Gastrocnemius medialis (tissue), 4 donors: ENCODE measurements at regions not wholly inside any gene's neighbourhood (a gene's known extent, or its start where the extent isn't known, plus 50 kb on each side); places are given as distances from the start of the nearest gene placed in this dataset.

Experiments
- ATAC-seq, 2 donors: fragments of 150-250 bp; one replicate each; pipeline ENCODE4 v1.9.1; 2016
- DNase-seq, 2 donors: peaks; one replicate each; pipeline ENCODE4 v3.0.0-alpha.2; 2019
- H3K27ac ChIP-seq, 4 donors: fragments of 200-600 bp; sonication (generic); 1 replicate in 1 of 4; 2 replicates in 3 of 4; pipeline ENCODE4 v1.5.1; 2016 to 2018; ENCODE audit warnings: mild to moderate bottlenecking in 2 of 4, moderate library complexity in 1 of 4
- H3K27me3 ChIP-seq, 3 donors: fragments of 200-600 bp; sonication (generic) in 2 of 3; 1 replicate in 1 of 3; 2 replicates in 2 of 3; pipeline versions ENCODE4 v1.5.1 to v1.6.0; 2016 to 2019; ENCODE audit warnings: mild to moderate bottlenecking in 1 of 3, moderate library complexity in 1 of 3
- H3K36me3 ChIP-seq, 2 donors: fragments of 200-600 bp; sonication (generic) in 1 of 2; one replicate each; pipeline ENCODE4 v1.5.1; 2017 to 2018
- H3K4me1 ChIP-seq, 2 donors: fragments of 200-600 bp; sonication (generic) in 1 of 2; one replicate each; pipeline ENCODE4 v1.5.1; 2016 to 2017; ENCODE audit warnings: mild to moderate bottlenecking in 2 of 2
- H3K4me3 ChIP-seq, 4 donors: fragments of 200-600 bp; sonication (generic) in 3 of 4; 1 replicate in 1 of 4; 2 replicates in 3 of 4; pipeline ENCODE4 v1.5.1; 2016 to 2019; ENCODE audit warnings: mild to moderate bottlenecking in 2 of 4
- H3K9me3 ChIP-seq, 3 donors: fragments of 200-600 bp; sonication (generic) in 2 of 3; 1 replicate in 1 of 3; 2 replicates in 2 of 3; pipeline ENCODE4 v1.5.1; 2016 to 2019
- CTCF ChIP-seq, 5 experiments: fragments of 450-650 bp in 3 of 5; fragments of 200-600 bp in 2 of 5; sonication (generic) in 2 of 5; IDR thresholded peaks in 4 of 5; conservative IDR thresholded peaks in 1 of 5; 1 replicate in 4 of 5; 2 replicates in 1 of 5; pipeline ENCODE4 v1.5.1; 2016 to 2019; ENCODE audit warnings: antibody characterized with exemption in 5 of 5, mild to moderate bottlenecking in 3 of 5, moderate library complexity in 3 of 5
- POLR2A ChIP-seq, 2 donors: fragments of 450-650 bp; IDR thresholded peaks; one replicate each; pipeline ENCODE4 v1.6.1; 2017; ENCODE audit warnings: antibody characterized with exemption in 2 of 2, mild to moderate bottlenecking in 2 of 2, moderate library complexity in 2 of 2
- in situ Hi-C, 4 donors: fragments of 200-750 bp; cut with MboI; loops; one replicate each; pipeline versions ENCODE4 v1.15.0 to v1.8.0; 2017; ENCODE audit warnings: low sequenced_read_pairs in 4 of 4
- intact Hi-C: fragments of 100-400 bp; cut with DNase I; formaldehyde crosslinking; loops from one replicate; pipeline ENCODE4 v1.15.1; 2023; ENCODE audit warnings: low total_unique reads

- Histone ChIP-seq H3K27me3 (no peaks in the 10 kb centered on the region), H3K27ac (no peak overlapping the region), H3K9me3 (no peaks in the 10 kb centered on the region), H3K4me1 (no peaks in the 10 kb centered on the region), H3K36me3 (no peaks in the 10 kb centered on the region), H3K4me3 (no peak overlapping the region)
- DNase-seq (no peak), ATAC-seq (no peak)
- in situ Hi-C loops (loop anchor here in 2 of 4 donors (25.0 kb wide), 1 partner anchor 1242 kb away; no protein-coding TSS in a partner anchor), intact Hi-C loops (no loop called here)
- TF ChIP-seq CTCF (IDR thresholded peaks at IDR 0.05 in 4 of 5, conservative IDR thresholded peaks at IDR 0.05 in 1 of 5) (no peak), POLR2A (IDR thresholded peaks at IDR 0.05) (no peak)
These were observed 73.3 kb upstream of the PLEKHG7 start for GRCh38 chr12:92629349-92630065.

- no peaks in the 10 kb centered on the region for H3K9me3 ChIP-seq
- H3K27me3 ChIP-seq, result no peaks in the 10 kb centered on the region
- H3K27ac ChIP-seq, result no peak overlapping the region
- DNase-seq (no peak), ATAC-seq (no peak)
- H3K4me3 ChIP-seq, result no peak overlapping the region
- no peaks in the 10 kb centered on the region for H3K4me1 ChIP-seq
- H3K36me3 ChIP-seq, result no peaks in the 10 kb centered on the region
- intact Hi-C loops, result no loop called here
- TF ChIP-seq CTCF (IDR thresholded peaks at IDR 0.05 in 4 of 5, conservative IDR thresholded peaks at IDR 0.05 in 1 of 5), result no peak
- TF ChIP-seq POLR2A (IDR thresholded peaks at IDR 0.05), result no peak
- in situ Hi-C loops, result loop anchor here in 2 of 4 donors (25.0 kb wide), 1 partner anchor 1241 kb away; no protein-coding TSS in a partner anchor
These were observed 74.3 kb upstream of the PLEKHG7 start for GRCh38 chr12:92628476-92628875.

- Histone ChIP-seq H3K27me3 (no peaks in the 10 kb centered on the region), H3K36me3 (no peaks in the 10 kb centered on the region), H3K4me3 (no peak overlapping the region), H3K9me3 (no peaks in the 10 kb centered on the region), H3K4me1 (no peaks in the 10 kb centered on the region), H3K27ac (no peak overlapping the region)
- in situ Hi-C loops, result loop anchor here in 2 of 4 donors (25.0 kb wide), 1 partner anchor 1240 kb away; no protein-coding TSS in a partner anchor
- no peak for ATAC-seq
- TF ChIP-seq CTCF (IDR thresholded peaks at IDR 0.05 in 4 of 5, conservative IDR thresholded peaks at IDR 0.05 in 1 of 5) (no peak), POLR2A (IDR thresholded peaks at IDR 0.05) (no peak)
- intact Hi-C loops, result no loop called here
- no peak for DNase-seq
These were observed 75.3 kb upstream of the PLEKHG7 start for GRCh38 chr12:92627511-92627910.

DNA sequence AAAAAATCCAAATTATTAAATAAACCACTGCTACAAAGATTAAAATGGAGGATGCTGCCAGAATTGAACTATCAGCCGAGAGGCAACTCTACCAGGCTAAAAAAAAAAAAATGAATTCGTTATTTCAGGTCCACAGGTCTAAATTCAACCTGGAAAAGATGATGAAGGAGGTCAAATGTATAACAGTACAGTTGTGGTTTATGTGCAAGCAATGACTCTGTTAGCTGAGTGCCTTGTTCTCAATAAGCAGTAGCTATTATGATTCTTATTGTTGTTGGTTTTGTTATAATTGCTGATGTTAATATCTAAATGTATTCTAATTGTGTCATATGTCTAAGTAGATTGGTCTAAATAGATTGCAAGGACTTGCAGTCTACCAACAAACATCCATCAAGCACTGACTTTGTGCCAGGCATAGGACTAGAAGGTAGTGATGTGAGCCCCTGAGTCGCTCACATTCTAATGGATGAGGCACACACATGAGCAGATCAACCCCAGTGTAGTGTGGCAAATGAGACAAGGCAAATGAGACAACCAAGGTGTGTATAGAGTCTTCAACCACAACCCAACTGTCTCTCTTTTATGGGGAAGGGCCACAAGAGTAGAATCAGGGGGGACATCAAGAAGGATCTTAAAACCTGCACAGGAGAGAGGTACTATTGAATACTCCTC is 77.0 kb upstream of the PLEKHG7 start:
- TF ChIP-seq CTCF (IDR thresholded peaks at IDR 0.05 in 4 of 5, conservative IDR thresholded peaks at IDR 0.05 in 1 of 5) (no peak), POLR2A (IDR thresholded peaks at IDR 0.05) (no peak)
- DNase-seq (no peak), ATAC-seq (no peak)
- no peaks in the 10 kb centered on the region for H3K9me3 ChIP-seq
- no peaks in the 10 kb centered on the region for H3K4me1 ChIP-seq
- no peak overlapping the region for H3K27ac ChIP-seq
- in situ Hi-C loops, result loop anchor here in 2 of 4 donors (25.0 kb wide), 1 partner anchor 1238 kb away; no protein-coding TSS in a partner anchor
- H3K36me3 ChIP-seq, result no peaks in the 10 kb centered on the region
- no peak overlapping the region for H3K4me3 ChIP-seq
- no peaks in the 10 kb centered on the region for H3K27me3 ChIP-seq
- intact Hi-C loops, result no loop called here
